ENCODE measurements at regions not wholly inside any gene's neighbourhood (a gene's known extent, or its start where the extent isn't known, plus 50 kb on each side); places are given as distances from the start of the nearest gene placed in this dataset.

GRCh38 chr1:218588540-218589172 is 243.5 kb downstream of the TGFB2 start:
- Histone ChIP-seq H3K27ac (ENCODE audit: extremely low read length, insufficient read depth, low read length) (no peak overlapping the region), H3K79me2 (ENCODE audit: insufficient read depth, low read length) (no peaks in the 10 kb centered on the region), H3K9ac (ENCODE audit: insufficient read depth, low read depth, low read length) (no peak overlapping the region), H3K36me3 (replicated peaks in 1 of 2; ENCODE audit: control insufficient read depth in 1 of 2, insufficient read depth in 2 of 2, low read length in 2 of 2) (no peaks in the 10 kb centered on the region), H4K20me1 (ENCODE audit: insufficient read depth, low read length) (no peaks in the 10 kb centered on the region), H3K4me3 (replicated peaks in 1 of 3; ENCODE audit: insufficient read depth in 1 of 3, low read depth in 2 of 3, low read length in 3 of 3) (no peak overlapping the region), H3K27me3 (ENCODE audit: control insufficient read depth in 1 of 2, insufficient read depth in 2 of 2, low read length in 2 of 2) (no peaks in the 10 kb centered on the region), H2AFZ (ENCODE audit: low read length) (no peak overlapping the region), H3K4me1 (ENCODE audit: insufficient read depth, low read length) (no peaks in the 10 kb centered on the region), H3K4me2 (ENCODE audit: low read depth, low read length) (no peak overlapping the region), H3K9me3 (ENCODE audit: low read length) (no peaks in the 10 kb centered on the region)
- CTCF ChIA-PET (ENCODE audit: low intra/inter-chr PET ratio, low total read pairs): no interaction called here
- intact Hi-C loops (cut with micrococcal nuclease; ENCODE audit: unreplicated experiment): no loop called here
- POLR2A ChIA-PET: no interaction called here
- 36% methylated on average over 11 of the region's 13 CpGs for WGBS (ENCODE audit: low lambda C conversion rate)
- ATAC-seq: peak; percentile 57; the same call in 2 of the 3 replicates
- TF ChIP-seq RNF2 (conservative IDR thresholded peaks at IDR 0.05; ENCODE audit: low read depth) (no peak), MAFK (conservative IDR thresholded peaks at IDR 0.05 in 1 of 2, IDR thresholded peaks at IDR 0.05 in 1 of 2; ENCODE audit: low read length in 2 of 2) (peak; percentile 18 to 48; a peak in 2 of 4 replicates), ZFX (CRISPR knock-in tag; IDR thresholded peaks at IDR 0.05; ENCODE audit: low read depth) (no peak)
- no peak for FAIRE-seq
- in situ Hi-C loops (cut with HindIII; ENCODE audit: extremely low pct_ligation_motif_present, low pct_unique_long_range_greater_than_20kb): no loop called here
- BruUV-seq (replicated peaks): no TSS peak
- DNase-seq (ENCODE audit: low spot score): no peak

DNA sequence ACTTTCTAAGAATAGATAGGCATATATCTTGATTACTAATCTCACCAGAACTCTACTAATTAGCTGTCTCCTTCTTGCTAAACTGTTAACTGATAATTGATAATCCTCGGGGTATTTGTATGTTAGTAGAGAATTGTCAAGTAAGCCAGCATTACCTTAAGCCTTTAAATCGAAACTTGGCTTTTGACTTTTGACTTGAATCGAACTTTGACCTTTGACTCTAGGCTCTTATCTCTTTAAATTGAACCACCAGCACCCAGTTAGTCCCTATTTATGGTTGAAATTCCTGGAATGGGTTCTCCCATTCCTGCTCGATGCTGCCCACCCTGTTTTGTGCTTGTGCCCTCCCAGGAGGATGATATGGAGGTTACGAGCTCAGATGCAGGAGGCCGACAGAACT is 244.4 kb downstream of the TGFB2 start:
- H4K20me1 ChIP-seq (ENCODE audit: insufficient read depth, low read length): no peaks in the 10 kb centered on the region
- no peaks in the 10 kb centered on the region for H3K9me3 ChIP-seq (ENCODE audit: low read length)
- no peak for ATAC-seq
- ChIA-PET POLR2A (no interaction called here), CTCF (ENCODE audit: low intra/inter-chr PET ratio, low total read pairs) (no interaction called here)
- H3K27me3 ChIP-seq (ENCODE audit: control insufficient read depth in 1 of 2, insufficient read depth in 2 of 2, low read length in 2 of 2): no peaks in the 10 kb centered on the region
- no peaks in the 10 kb centered on the region for H3K79me2 ChIP-seq (ENCODE audit: insufficient read depth, low read length)
- no peak for FAIRE-seq
- no peak overlapping the region for H2AFZ ChIP-seq (ENCODE audit: low read length)
- 40% methylated on average over 6 of the region's 6 CpGs for WGBS (ENCODE audit: low lambda C conversion rate)
- in situ Hi-C loops (cut with HindIII; ENCODE audit: extremely low pct_ligation_motif_present, low pct_unique_long_range_greater_than_20kb): no loop called here
- H3K36me3 ChIP-seq (replicated peaks in 1 of 2; ENCODE audit: control insufficient read depth in 1 of 2, insufficient read depth in 2 of 2, low read length in 2 of 2): no peaks in the 10 kb centered on the region
- intact Hi-C loops (cut with micrococcal nuclease; ENCODE audit: unreplicated experiment): no loop called here
- H3K4me2 ChIP-seq (ENCODE audit: low read depth, low read length): no peak overlapping the region
- no peak for DNase-seq (ENCODE audit: low spot score)
- BruUV-seq (replicated peaks): no TSS peak
- TF ChIP-seq MAF1 (CRISPR knock-in tag; IDR thresholded peaks at IDR 0.05; ENCODE audit: borderline replicate concordance) (no peak), HBP1 (CRISPR knock-in tag; IDR thresholded peaks at IDR 0.05; ENCODE audit: low read depth) (no peak)
- H3K9ac ChIP-seq (ENCODE audit: insufficient read depth, low read depth, low read length): no peak overlapping the region
- no peak overlapping the region for H3K4me3 ChIP-seq (replicated peaks in 1 of 3; ENCODE audit: insufficient read depth in 1 of 3, low read depth in 2 of 3, low read length in 3 of 3)
- no peak overlapping the region for H3K27ac ChIP-seq (ENCODE audit: extremely low read length, insufficient read depth, low read length)
- H3K4me1 ChIP-seq (ENCODE audit: insufficient read depth, low read length): no peaks in the 10 kb centered on the region

Measured in HepG2 (cell line).